ENCODE measurements at regions not wholly inside any gene's neighbourhood (a gene's known extent, or its start where the extent isn't known, plus 50 kb on each side); places are given as distances from the start of the nearest gene placed in this dataset.

GRCh38 chr10:81135851-81136250 lies 598.1 kb downstream of the SH2D4B start:
- H3K4me3 ChIP-seq (ENCODE audit: low read depth, poor library complexity, severe bottlenecking): no peak overlapping the region
- no peak for DNase-seq (ENCODE audit: low spot score in 2 of 2)
- intact Hi-C loops (cut with DNase I; ENCODE audit: low total_unique reads): no loop called here
- 40 to 51% methylated on average over 3 of the region's 3 CpGs for WGBS, 2 donors
- no peak for TF ChIP-seq POLR2A (IDR thresholded peaks at IDR 0.05)
- TF ChIP-seq, protein P1, sequence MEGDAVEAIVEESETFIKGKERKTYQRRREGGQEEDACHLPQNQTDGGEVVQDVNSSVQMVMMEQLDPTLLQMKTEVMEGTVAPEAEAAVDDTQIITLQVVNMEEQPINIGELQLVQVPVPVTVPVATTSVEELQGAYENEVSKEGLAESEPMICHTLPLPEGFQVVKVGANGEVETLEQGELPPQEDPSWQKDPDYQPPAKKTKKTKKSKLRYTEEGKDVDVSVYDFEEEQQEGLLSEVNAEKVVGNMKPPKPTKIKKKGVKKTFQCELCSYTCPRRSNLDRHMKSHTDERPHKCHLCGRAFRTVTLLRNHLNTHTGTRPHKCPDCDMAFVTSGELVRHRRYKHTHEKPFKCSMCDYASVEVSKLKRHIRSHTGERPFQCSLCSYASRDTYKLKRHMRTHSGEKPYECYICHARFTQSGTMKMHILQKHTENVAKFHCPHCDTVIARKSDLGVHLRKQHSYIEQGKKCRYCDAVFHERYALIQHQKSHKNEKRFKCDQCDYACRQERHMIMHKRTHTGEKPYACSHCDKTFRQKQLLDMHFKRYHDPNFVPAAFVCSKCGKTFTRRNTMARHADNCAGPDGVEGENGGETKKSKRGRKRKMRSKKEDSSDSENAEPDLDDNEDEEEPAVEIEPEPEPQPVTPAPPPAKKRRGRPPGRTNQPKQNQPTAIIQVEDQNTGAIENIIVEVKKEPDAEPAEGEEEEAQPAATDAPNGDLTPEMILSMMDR (IDR thresholded peaks at IDR 0.05): no peak

GRCh38 chr10:81136261-81136660 lies 598.6 kb downstream of the SH2D4B start:
- 62 to 66% methylated on average over 2 of the region's 2 CpGs for WGBS, 2 donors
- no peak overlapping the region for H3K4me3 ChIP-seq (ENCODE audit: low read depth, poor library complexity, severe bottlenecking)
- no peak for TF ChIP-seq POLR2A (IDR thresholded peaks at IDR 0.05)
- TF ChIP-seq, protein P1 (IDR thresholded peaks at IDR 0.05): no peak
- DNase-seq (ENCODE audit: low spot score in 2 of 2): no peak
- intact Hi-C loops (cut with DNase I; ENCODE audit: low total_unique reads): no loop called here

GRCh38 chr10:81145975-81146374 lies 608.3 kb downstream of the SH2D4B start:
- 74 to 84% methylated on average over 8 of the region's 8 CpGs for WGBS, 2 donors
- no peak for DNase-seq (ENCODE audit: low spot score in 2 of 2)
- intact Hi-C loops (cut with DNase I; ENCODE audit: low total_unique reads): no loop called here
- TF ChIP-seq, protein P1 (IDR thresholded peaks at IDR 0.05): no peak
- no peak for TF ChIP-seq POLR2A (IDR thresholded peaks at IDR 0.05)
- no peak overlapping the region for H3K4me3 ChIP-seq (ENCODE audit: low read depth, poor library complexity, severe bottlenecking)

- no peak overlapping the region for H3K4me3 ChIP-seq (ENCODE audit: low read depth, poor library complexity, severe bottlenecking)
- 79% methylated on average over 3 of the region's 3 CpGs for WGBS, 2 donors
- intact Hi-C loops (cut with DNase I; ENCODE audit: low total_unique reads): no loop called here
- TF ChIP-seq, protein P1 (IDR thresholded peaks at IDR 0.05): no peak
- no peak for TF ChIP-seq POLR2A (IDR thresholded peaks at IDR 0.05)
- DNase-seq (ENCODE audit: low spot score in 2 of 2): no peak
Observed at GRCh38 chr10:81146436-81146835, 608.7 kb downstream of the SH2D4B start.

- intact Hi-C loops (cut with DNase I; ENCODE audit: low total_unique reads): no loop called here
- DNase-seq (ENCODE audit: low spot score in 2 of 2): no peak
- H3K4me3 ChIP-seq (ENCODE audit: low read depth, poor library complexity, severe bottlenecking): no peak overlapping the region
- TF ChIP-seq, protein P1 (IDR thresholded peaks at IDR 0.05): no peak
- TF ChIP-seq POLR2A (IDR thresholded peaks at IDR 0.05): no peak
Observed at GRCh38 chr10:81152656-81153055, 615.0 kb downstream of the SH2D4B start.

- intact Hi-C loops (cut with DNase I; ENCODE audit: low total_unique reads): no loop called here
- H3K4me3 ChIP-seq (ENCODE audit: low read depth, poor library complexity, severe bottlenecking): no peak overlapping the region
- no peak for DNase-seq (ENCODE audit: low spot score in 2 of 2)
- TF ChIP-seq, protein P1 (IDR thresholded peaks at IDR 0.05): no peak
- no peak for TF ChIP-seq POLR2A (IDR thresholded peaks at IDR 0.05)
Observed at GRCh38 chr10:81157681-81158080, 620.0 kb downstream of the SH2D4B start.

Measured in lower leg skin (tissue), 4 donors.